DMS79 treated with DMSO at 0.1 percent for 48 hours (cell line): ENCODE measurements at regions not wholly inside any gene's neighbourhood (a gene's known extent, or its start where the extent isn't known, plus 50 kb on each side); places are given as distances from the start of the nearest gene placed in this dataset.
A peak's percentile ranks its signal among the peaks of the same experiment; 100 is the strongest.
"Not testable (repeated sequence)": the region's sequence is repeated elsewhere in the genome, so short reads cannot be mapped to it uniquely, and the experiment has no call there.

ENCODE experiments used
- DNase-seq: peaks from one replicate; lab custom pipeline; 2025; lab: John Stamatoyannopoulos, UW

GRCh38 chr6:152811785-152812184, 61.2 kb downstream of the VIP start:
- DNase-seq, result no peak

GRCh38 chr6:152815230-152815872, 64.8 kb downstream of the VIP start:
- DNase-seq, result no peak

- DNase-seq, result no peak
Observed at GRCh38 chr6:152816055-152816454, 65.5 kb downstream of the VIP start.

- no peak for DNase-seq
Observed at GRCh38 chr6:152821525-152821924, 70.9 kb downstream of the VIP start.

- DNase-seq, result no peak
Observed at GRCh38 chr6:152824666-152825065, 74.1 kb downstream of the VIP start.

- DNase-seq, result no peak
Observed at GRCh38 chr6:152828431-152828830, 77.8 kb downstream of the VIP start.

- DNase-seq, result not testable (repeated sequence)
Observed at GRCh38 chr6:152834366-152834765, 83.8 kb downstream of the VIP start.

- DNase-seq, result no peak
Observed at GRCh38 chr6:152836523-152836922, 85.9 kb downstream of the VIP start.

- DNase-seq, result no peak
Observed at GRCh38 chr6:152845421-152845820, 94.8 kb downstream of the VIP start.

- no peak for DNase-seq
Observed at GRCh38 chr6:152846825-152847224, 96.2 kb downstream of the VIP start.

GRCh38 chr6:152848919-152849318, 98.3 kb downstream of the VIP start:
- no peak for DNase-seq

GRCh38 chr6:152854086-152854795, 103.6 kb downstream of the VIP start:
- no peak for DNase-seq

- DNase-seq, result no peak
Observed at GRCh38 chr6:152858141-152858540, 107.5 kb downstream of the VIP start.

- no peak for DNase-seq
Observed at GRCh38 chr6:152859225-152859624, 108.6 kb downstream of the VIP start.

GRCh38 chr6:152863618-152864326, 113.2 kb downstream of the VIP start:
- DNase-seq, result peak; percentile 63

- DNase-seq, result no peak
Observed at GRCh38 chr6:152874267-152874666, 108.6 kb downstream of the FBXO5 start.

GRCh38 chr6:152874846-152875568, 107.8 kb downstream of the FBXO5 start:
- DNase-seq, result no peak

GRCh38 chr6:152879681-152880080, 103.2 kb downstream of the FBXO5 start:
- DNase-seq, result no peak

- DNase-seq, result no peak
Observed at GRCh38 chr6:152893187-152893586, 89.7 kb downstream of the FBXO5 start.

- no peak for DNase-seq
Observed at GRCh38 chr6:152896923-152897322, 85.9 kb downstream of the FBXO5 start.

GRCh38 chr6:152897807-152898399, 84.9 kb downstream of the FBXO5 start:
- DNase-seq, result no peak

- no peak for DNase-seq
Observed at GRCh38 chr6:152904678-152905077, 78.2 kb downstream of the FBXO5 start.
